ENCODE measurements at regions not wholly inside any gene's neighbourhood (a gene's known extent, or its start where the extent isn't known, plus 50 kb on each side); places are given as distances from the start of the nearest gene placed in this dataset.

- TF ChIP-seq WRNIP1 (IDR thresholded peaks at IDR 0.05; ENCODE audit: borderline replicate concordance, low read depth, low read length) (no peak), EZH2 (IDR thresholded peaks at IDR 0.05; ENCODE audit: borderline replicate concordance, control insufficient read depth, low read depth, low read length) (no peak), ZZZ3 (IDR thresholded peaks at IDR 0.05; ENCODE audit: control insufficient read depth, insufficient read length, low read depth) (no peak), CTCF (IDR thresholded peaks at IDR 0.05 in 2 of 3, conservative IDR thresholded peaks at IDR 0.05 in 1 of 3; ENCODE audit: control insufficient read depth in 2 of 3, extremely low read depth in 1 of 3, insufficient read depth in 1 of 3, low read depth in 3 of 3, low read length in 3 of 3) (no peak), HCFC1 (IDR thresholded peaks at IDR 0.05; ENCODE audit: low read length) (no peak), RB1 (IDR thresholded peaks at IDR 0.05; ENCODE audit: borderline replicate concordance) (no peak), STAT1 (conservative IDR thresholded peaks at IDR 0.05) (no peak), SUZ12 (IDR thresholded peaks at IDR 0.05; ENCODE audit: unreplicated experiment) (no peak)
These were observed 211.5 kb upstream of the NR3C2 start for GRCh38 chr4:148653681-148654080.

Data from GM12878 (cell line).